Fibroblast of skin of left biceps (primary cell): ENCODE measurements at regions not wholly inside any gene's neighbourhood (a gene's known extent, or its start where the extent isn't known, plus 50 kb on each side); places are given as distances from the start of the nearest gene placed in this dataset.
A peak's percentile ranks its signal among the peaks of the same experiment; 100 is the strongest.

ENCODE experiments used
- DNase-seq, 2 experiments: peaks; one replicate each; pipeline ENCODE4 v3.0.0-alpha.2; 2013; ENCODE audit warnings: low read depth in 2 of 2

DNA sequence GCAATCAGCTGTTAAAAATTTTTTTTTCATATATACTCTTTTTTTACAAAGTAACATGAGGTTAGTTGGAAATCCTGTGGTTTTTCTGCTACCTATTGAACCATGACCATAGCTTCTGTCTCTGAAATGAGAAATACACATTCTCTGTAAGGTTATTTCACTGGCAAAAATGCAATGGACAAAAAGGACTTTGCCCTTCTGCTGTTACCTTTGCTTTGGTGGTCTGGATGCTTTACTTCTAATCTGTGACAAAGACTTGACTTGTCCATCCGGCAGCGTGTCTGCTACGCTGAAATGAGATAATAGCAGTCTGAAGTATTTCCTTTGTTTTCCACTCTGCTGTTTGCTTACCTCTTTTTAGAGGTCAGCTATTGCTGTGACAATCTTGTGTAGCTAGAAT, 412.8 kb downstream of the SLITRK6 start:
- no peak for DNase-seq

DNA sequence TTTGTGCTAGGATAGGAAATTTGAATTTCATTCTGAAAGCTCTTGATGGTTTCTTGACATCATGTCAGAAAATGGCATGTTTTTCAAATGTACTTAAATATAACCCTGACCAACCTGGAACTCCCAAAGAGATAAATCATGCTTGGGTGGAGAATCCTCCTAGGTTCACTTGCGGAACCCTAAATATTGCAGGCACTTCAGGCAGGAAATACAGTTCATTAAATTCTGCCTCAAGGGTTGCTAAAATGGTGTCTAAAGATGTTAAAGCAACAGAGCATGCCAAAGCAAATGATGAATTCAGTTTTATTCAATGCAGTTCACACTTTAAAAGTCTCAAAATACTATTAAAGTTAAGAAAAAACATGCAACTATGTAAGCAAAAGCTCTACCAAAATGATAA, 415.9 kb downstream of the SLITRK6 start:
- DNase-seq, result no peak

DNA sequence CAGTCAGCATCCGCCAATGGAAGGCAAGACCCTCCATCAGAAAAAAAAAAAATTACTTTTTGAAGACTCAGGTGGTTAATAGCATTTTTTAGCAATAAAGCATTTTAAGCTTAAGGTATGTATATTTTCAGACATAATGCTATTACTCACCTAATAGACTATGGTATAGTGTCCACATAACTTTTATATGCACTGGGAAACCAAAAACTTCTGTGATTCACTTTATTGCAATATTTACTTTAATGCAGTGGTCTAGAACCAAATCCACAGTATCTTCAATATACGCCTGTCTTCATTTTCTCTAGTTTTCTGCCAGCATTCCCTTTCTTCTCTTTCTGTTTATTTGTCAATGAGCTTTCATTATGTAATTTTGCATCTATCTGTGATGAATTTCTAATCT, 418.1 kb downstream of the SLITRK6 start:
- DNase-seq, result no peak

DNA sequence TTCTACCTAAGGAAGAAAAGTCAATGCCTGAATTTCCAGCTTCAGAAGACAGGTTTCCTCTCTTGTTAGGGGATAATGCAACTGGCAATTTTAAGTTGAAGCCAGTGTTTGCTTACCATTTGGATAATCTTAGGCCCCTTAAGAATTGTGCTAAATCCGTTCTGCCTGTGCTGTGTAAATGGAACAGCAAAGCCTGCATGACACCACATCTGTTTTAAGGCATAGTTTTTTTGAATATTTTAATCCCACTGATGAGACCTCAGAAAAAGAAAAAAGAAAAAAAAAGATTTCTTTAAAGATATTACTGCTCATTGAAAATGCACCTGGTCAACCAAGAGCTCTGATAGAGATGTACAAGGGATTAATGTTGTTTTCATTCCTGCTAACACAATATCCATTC, 419.2 kb downstream of the SLITRK6 start:
- DNase-seq, result no peak

GRCh38 chr13:85379433-85379832, 419.8 kb downstream of the SLITRK6 start:
- DNase-seq, result no peak

GRCh38 chr13:85377783-85378182, 421.4 kb downstream of the SLITRK6 start:
- DNase-seq, result no peak

DNA sequence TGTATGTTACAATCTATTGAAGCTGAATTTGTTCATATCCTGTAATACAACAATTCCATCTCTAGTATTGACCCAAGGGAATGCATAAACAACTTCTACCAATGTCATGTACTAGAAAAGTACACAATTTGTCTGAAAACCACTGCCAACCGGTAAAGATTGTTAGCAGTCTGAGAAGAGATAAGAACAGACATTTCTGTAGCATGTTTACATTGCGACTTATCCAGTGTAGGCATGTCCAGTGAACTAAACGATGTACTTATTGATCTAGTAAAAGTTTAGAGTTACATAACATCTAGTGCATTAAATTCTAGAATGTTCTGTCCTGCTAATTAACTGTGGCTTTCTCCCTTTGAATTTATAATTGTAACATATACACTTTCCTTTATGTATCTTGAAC, 425.9 kb downstream of the SLITRK6 start:
- no peak for DNase-seq

DNA sequence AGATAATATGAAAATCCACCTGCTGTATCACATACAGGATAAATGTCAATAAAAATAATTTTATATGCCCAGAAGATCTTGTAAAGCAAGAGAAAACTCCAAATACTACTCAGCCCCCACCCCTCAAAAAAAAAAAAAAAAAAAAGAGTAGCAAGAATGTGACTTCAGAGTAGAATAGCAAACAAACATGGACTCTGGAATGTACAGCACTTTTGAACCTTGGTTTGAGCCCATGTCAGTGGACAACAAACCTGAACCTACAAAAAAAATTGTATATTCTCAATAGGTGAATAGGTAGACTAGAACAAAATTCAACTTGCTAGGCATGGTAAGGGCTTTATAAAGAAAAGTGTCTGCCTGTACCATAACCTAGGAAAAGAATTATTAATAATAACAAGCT, 428.0 kb downstream of the SLITRK6 start:
- no peak for DNase-seq

DNA sequence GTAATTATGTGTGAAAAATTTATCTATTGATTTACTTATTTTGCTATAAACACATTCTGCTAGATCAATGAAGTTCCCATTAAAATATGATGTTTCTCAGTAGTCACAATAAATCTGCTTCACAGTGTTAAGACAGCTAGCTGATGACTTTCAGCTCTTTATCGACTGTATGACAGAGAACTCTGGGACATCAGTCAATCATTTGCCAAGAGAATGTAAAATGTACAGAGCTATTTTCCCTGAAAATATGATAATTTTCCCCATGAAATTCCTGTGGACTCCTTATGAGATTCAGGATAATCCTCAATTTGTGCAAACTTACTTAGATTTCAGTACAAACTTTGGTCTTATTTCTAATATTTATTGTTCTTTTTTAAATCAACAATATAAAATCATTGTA, 430.5 kb downstream of the SLITRK6 start:
- no peak for DNase-seq

- peak; percentile 46 to 53 for DNase-seq
These were observed 431.3 kb downstream of the SLITRK6 start for GRCh38 chr13:85367887-85368286.

DNA sequence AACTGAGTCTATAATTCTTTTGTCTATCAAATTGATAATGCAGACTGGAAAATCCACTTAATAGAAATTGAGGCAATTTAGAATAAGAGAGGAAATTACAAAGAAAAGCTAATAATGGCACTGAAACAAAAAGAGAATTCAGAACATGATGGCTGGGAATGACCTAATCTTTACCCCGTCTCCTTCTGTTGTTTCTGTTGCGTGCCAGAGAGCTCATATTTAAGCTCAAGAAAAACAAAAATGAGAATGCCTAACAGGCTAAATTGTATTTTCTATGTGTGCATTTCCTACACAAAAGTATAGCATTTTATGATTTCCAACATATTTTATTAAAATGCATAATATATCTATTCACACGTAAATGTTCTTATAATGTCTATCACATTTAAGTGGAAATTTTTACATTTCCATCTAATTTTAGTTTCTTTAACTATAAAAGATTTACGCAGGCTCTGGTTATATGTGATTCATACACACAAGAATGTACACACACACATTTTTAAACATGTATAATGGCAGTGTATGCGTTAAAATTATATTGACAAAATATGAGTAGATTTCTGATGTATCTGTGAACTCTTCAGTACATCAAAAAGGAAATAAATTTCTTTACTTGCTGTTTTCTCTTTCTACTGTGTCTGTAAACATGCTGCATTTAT, 432.3 kb downstream of the SLITRK6 start:
- no peak for DNase-seq

DNA sequence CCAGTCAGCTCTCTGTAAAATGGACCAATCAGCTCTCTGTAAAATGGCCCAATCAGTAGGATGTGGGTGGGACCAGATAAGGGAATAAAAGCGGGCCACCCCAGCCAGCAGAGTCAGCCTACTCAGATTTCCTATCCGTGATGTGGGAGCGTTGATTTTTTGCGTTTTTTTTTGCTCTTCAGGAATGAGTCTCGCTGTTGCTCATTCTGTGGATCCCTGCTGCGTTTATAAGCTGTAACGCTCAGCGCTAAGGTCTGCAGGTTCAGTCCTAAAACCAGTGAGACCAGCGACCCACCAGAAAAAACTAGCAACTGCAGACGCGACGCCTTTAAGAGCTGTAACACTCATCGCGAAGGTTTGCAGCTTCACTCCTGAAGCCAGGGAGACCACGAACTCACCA, 435.7 kb downstream of the SLITRK6 start:
- DNase-seq, result no peak

- no peak for DNase-seq
These were observed 436.2 kb downstream of the SLITRK6 start for GRCh38 chr13:85362980-85363379.

DNA sequence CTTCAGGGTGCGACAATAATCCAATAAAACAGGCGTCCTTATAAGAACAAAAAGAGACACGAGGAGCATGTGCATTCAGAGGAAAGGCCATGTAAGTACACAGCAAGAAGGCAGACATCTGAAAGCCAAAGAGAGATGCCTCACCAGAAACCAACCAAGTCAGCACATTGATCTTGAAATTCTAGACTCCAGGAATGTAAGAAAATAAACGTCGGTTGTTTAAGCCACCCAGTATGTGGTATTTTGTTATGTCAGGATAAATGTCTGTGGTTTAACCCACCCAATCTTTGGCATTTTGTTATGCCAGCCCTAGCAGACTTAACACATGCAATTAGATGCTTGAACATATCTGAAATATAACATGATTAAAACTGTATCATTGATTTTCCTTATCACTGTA, 452.0 kb downstream of the SLITRK6 start:
- no peak for DNase-seq

- no peak for DNase-seq
These were observed 465.0 kb downstream of the SLITRK6 start for GRCh38 chr13:85334187-85334586.

DNA sequence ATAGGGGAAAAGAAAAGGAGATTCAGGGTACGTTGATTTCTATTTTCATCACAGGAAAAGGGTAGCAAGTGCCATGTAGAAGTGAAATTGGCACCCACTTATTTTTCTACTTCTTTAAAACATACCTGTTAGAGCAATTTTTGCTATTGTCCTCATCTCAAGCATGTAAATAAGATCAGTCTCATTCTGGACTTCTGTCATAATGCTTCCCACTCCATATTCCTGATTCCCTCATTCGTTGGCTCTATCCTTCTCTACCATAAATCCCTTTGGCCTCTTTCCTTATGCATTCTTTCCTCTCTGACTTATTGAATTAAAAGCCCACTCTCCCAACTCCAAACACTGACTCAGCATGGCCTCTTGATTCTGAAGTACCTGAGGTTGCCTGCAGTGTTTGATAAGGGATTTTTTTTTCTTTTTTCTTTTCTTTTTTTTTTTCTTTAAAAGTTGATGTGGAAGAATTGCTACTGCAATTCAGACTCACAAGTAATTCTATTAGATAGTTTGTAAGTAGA, 465.7 kb downstream of the SLITRK6 start:
- no peak for DNase-seq

DNA sequence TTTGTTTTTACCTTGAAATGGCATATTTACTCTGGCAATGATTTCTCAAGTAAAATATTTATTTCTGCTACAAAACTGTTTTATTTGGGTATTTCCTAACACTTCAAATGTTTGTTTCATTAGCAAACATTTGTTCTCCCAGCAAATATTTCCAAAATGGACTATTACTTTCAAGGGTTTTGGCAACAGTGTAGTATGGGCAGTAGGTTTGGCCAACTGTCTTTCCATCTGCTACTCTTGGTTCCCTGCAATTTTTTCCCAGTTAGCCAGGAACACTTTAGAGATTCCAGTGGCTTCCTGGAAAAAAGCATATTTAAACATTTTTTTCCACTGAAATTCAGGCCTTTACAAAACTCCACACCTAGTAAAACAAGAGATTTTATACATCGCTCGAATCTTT, 466.6 kb downstream of the SLITRK6 start:
- no peak for DNase-seq

DNA sequence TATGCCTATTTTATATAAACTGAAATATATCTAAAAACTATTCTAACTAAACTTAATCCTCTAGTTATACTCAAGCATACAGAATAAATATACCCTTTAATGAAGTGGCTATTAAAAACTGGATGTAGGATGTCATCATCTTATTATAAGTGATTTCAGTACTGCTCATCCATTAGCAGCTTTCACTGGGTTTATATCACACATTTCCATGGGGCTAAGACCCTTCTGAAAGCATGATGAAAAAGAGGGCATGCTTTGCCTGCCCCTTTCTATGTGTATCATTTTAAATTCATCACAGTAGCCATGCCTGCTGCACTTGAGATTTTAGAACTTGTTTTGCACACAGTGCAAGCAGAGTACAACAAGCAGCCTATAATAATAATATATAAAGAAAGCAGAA, 477.5 kb downstream of the SLITRK6 start:
- DNase-seq, result no peak

- DNase-seq, result no peak
These were observed 481.4 kb downstream of the SLITRK6 start for GRCh38 chr13:85317781-85318180.

DNA sequence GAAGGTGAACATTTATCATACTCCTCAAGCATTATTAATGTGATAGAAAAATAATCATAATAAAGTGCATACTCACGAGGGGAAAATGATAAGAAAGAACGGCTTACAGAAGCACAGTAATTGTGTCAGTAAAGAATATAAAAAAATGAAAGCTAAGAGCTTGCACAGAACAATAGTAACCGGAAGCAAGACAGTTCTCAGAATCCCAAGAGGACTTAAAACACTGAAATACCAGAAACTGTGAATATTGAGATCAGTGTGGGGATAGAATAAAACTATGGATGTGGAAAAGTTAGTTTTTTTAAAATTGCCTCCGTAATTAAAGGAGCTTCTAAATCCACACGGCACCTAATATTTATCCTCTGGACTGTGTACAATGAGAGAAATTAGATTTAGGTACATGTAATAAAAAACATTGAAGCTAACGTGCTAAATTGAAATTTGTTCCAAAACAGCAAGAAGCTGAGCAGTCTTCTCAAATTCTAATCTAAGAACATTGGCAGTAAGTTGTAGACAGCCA, 482.7 kb downstream of the SLITRK6 start:
- no peak for DNase-seq

- no peak for DNase-seq
These were observed 484.5 kb downstream of the SLITRK6 start for GRCh38 chr13:85314686-85315085.

DNA sequence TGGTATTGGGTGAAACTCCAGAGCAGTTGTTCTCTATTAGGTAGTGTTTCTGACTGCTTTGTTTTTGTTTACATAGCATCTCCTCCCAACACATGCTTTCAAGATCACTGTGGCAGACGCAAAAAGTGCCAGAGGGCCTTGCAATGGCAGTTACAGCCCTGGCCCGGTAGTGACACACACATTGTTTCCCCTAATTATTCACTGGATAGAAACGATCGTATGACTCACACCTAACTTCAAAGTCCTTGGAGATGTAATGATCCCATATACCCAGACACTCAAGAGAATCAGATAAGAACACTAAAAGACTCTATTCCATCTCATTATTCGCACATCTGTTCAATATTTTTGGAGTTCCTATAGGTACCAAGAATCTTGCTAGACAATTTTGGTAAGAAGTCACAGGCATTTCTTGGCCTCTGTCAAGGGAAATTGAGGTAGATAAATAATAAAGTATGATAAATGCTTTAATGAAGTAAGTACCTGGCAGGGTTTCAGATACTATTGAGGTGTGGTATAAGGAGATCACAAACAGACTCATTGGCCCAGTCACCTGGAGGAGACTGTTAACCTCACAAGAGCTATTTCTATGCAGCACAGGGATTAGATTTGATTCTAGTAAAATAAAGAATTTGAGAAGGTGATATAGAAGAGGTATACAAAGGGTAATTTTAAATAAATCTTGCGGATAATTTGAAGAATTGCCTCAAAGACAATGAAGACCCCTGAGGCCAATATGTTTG, 485.3 kb downstream of the SLITRK6 start:
- no peak for DNase-seq

DNA sequence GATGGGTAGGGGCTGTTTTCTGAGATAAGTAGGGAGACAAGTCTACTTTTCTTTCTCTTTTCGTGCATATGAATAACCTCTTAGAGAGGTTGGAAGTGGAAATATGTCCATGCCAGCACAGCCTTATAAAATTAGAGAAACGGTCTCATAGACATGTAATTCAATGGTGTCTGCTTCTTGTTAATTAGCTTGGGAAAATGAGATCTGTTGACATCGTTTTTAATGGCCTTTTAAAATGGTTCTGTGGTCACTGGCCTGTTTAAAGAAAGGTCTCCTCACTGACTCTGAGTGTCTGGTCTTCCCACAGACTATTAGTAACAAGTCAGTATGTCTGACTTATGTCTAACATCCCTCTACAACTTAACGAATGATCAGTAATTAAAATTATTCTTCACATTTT, 487.1 kb downstream of the SLITRK6 start:
- no peak for DNase-seq
